ENCODE measurements at regions not wholly inside any gene's neighbourhood (a gene's known extent, or its start where the extent isn't known, plus 50 kb on each side); places are given as distances from the start of the nearest gene placed in this dataset.

DNA sequence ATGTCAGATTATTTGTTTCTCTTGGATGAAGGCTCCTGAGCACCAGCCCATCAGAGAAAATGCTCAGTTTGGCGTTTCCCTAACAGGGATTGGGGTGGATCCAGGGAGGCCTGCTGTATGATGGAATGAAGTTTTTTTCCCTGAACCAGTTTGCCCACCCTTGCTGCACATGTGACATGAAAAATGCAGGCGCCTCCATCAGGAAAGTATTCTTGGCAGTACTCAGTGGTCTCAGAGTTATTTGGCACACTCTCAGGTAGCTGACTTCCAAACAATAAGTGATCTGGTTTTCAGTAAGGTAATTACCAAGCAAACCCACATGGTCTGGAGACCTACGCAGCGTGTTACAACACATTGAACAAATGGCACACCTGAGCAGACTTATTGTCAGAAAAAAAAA, 254.9 kb downstream of the PAX3 start:
- no peak for TF ChIP-seq EZH2 (IDR thresholded peaks at IDR 0.05; ENCODE audit: borderline replicate concordance, low read length)
- TF ChIP-seq, protein P1, sequence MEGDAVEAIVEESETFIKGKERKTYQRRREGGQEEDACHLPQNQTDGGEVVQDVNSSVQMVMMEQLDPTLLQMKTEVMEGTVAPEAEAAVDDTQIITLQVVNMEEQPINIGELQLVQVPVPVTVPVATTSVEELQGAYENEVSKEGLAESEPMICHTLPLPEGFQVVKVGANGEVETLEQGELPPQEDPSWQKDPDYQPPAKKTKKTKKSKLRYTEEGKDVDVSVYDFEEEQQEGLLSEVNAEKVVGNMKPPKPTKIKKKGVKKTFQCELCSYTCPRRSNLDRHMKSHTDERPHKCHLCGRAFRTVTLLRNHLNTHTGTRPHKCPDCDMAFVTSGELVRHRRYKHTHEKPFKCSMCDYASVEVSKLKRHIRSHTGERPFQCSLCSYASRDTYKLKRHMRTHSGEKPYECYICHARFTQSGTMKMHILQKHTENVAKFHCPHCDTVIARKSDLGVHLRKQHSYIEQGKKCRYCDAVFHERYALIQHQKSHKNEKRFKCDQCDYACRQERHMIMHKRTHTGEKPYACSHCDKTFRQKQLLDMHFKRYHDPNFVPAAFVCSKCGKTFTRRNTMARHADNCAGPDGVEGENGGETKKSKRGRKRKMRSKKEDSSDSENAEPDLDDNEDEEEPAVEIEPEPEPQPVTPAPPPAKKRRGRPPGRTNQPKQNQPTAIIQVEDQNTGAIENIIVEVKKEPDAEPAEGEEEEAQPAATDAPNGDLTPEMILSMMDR (IDR thresholded peaks at IDR 0.05; ENCODE audit: low read length): no peak
